ENCODE measurements at regions not wholly inside any gene's neighbourhood (a gene's known extent, or its start where the extent isn't known, plus 50 kb on each side); places are given as distances from the start of the nearest gene placed in this dataset.

- no peaks in the 10 kb centered on the region for H3K36me3 ChIP-seq (ENCODE audit: control insufficient read depth, insufficient read depth, low read length)
- no peaks in the 10 kb centered on the region for H3K27me3 ChIP-seq (ENCODE audit: control insufficient read depth, insufficient read depth, low read length)
- no peak for DNase-seq (ENCODE audit: low read depth, low spot score)
- WGBS (ENCODE audit: insufficient coverage, insufficient read length), result no CpG with 5 or more reads among the region's 5 CpGs
- H3K9me3 ChIP-seq (ENCODE audit: control insufficient read depth, insufficient read depth, low read length), result no peaks in the 10 kb centered on the region; the same call in 1 of the 2 replicates
- no peak overlapping the region for H3K27ac ChIP-seq (ENCODE audit: low read length)
- H3K4me1 ChIP-seq (ENCODE audit: control insufficient read depth, insufficient read depth, low read length), result no peaks in the 10 kb centered on the region
- no peak overlapping the region for H3K4me3 ChIP-seq (ENCODE audit: low read length)
These were observed 234.0 kb downstream of the EPHA4 start for GRCh38 chr2:221337957-221338685.

DNA sequence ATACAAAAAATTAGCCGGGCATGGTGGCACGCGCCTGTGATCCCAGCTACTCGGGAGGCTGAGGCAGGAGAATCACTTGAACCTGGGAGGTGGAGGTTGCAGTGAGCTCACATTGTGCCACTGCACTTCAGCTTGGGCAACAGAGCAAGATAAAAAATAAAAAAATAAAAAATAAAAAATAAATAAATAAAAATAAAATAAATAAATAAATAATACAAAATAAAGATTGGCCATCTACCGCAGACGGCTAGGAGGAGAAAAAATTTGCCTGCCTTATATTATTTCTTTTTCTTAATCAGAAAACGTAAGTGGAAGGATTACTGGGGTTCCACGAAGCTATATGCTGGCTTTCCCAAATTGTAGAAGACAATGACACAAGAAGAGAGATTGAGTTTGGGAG, 229.7 kb downstream of the EPHA4 start:
- no peaks in the 10 kb centered on the region for H3K4me1 ChIP-seq (ENCODE audit: control insufficient read depth, insufficient read depth, low read length)
- WGBS (ENCODE audit: insufficient coverage, insufficient read length), result no CpG with 5 or more reads among the region's 8 CpGs
- H3K36me3 ChIP-seq (ENCODE audit: control insufficient read depth, insufficient read depth, low read length), result no peaks in the 10 kb centered on the region
- H3K27ac ChIP-seq (ENCODE audit: low read length), result no peak overlapping the region
- H3K4me3 ChIP-seq (ENCODE audit: low read length), result no peak overlapping the region
- DNase-seq (ENCODE audit: low read depth, low spot score), result no peak
- H3K9me3 ChIP-seq (ENCODE audit: control insufficient read depth, insufficient read depth, low read length), result no peaks in the 10 kb centered on the region; the same call in 1 of the 2 replicates
- H3K27me3 ChIP-seq (ENCODE audit: control insufficient read depth, insufficient read depth, low read length), result no peaks in the 10 kb centered on the region

- WGBS (ENCODE audit: insufficient coverage, insufficient read length), result no CpG with 5 or more reads among the region's 1 CpG
- Histone ChIP-seq H3K27ac (ENCODE audit: low read length) (no peak overlapping the region), H3K4me3 (ENCODE audit: low read length) (no peak overlapping the region), H3K27me3 (ENCODE audit: control insufficient read depth, insufficient read depth, low read length) (no peaks in the 10 kb centered on the region), H3K9me3 (ENCODE audit: control insufficient read depth, insufficient read depth, low read length) (no peaks in the 10 kb centered on the region; the same call in 1 of the 2 replicates), H3K4me1 (ENCODE audit: control insufficient read depth, insufficient read depth, low read length) (no peaks in the 10 kb centered on the region), H3K36me3 (ENCODE audit: control insufficient read depth, insufficient read depth, low read length) (no peaks in the 10 kb centered on the region)
- no peak for DNase-seq (ENCODE audit: low read depth, low spot score)
These were observed 228.6 kb downstream of the EPHA4 start for GRCh38 chr2:221343524-221343923.

DNA sequence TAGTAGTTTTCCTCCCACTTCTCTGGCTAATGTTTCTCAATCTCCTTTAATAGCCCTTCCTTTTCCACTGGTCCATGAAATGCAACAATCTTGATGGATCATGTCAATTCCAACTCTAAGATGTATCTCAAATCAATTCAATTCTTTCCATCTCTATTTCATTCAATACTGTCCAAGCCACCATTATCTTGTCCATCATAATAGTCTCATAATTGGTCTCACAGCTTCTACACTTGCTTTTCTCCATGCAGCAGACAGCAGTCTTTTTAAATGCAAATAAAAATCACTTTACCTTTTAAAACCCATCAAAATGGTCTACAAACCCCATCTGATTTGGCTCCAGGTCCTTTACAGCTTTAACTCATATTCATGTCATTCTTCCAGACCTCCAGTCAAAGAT, 226.6 kb downstream of the EPHA4 start:
- Histone ChIP-seq H3K9me3 (ENCODE audit: control insufficient read depth, insufficient read depth, low read length) (no peaks in the 10 kb centered on the region), H3K4me3 (ENCODE audit: low read length) (no peak overlapping the region), H3K4me1 (ENCODE audit: control insufficient read depth, insufficient read depth, low read length) (no peaks in the 10 kb centered on the region), H3K36me3 (ENCODE audit: control insufficient read depth, insufficient read depth, low read length) (no peaks in the 10 kb centered on the region), H3K27me3 (ENCODE audit: control insufficient read depth, insufficient read depth, low read length) (no peaks in the 10 kb centered on the region), H3K27ac (ENCODE audit: low read length) (no peak overlapping the region)
- no peak for DNase-seq (ENCODE audit: low read depth, low spot score)

GRCh38 chr2:221346411-221346810, 225.7 kb downstream of the EPHA4 start:
- DNase-seq (ENCODE audit: low read depth, low spot score), result no peak
- H3K36me3 ChIP-seq (ENCODE audit: control insufficient read depth, insufficient read depth, low read length), result no peaks in the 10 kb centered on the region
- H3K4me3 ChIP-seq (ENCODE audit: low read length), result no peak overlapping the region
- no CpG with 5 or more reads among the region's 3 CpGs for WGBS (ENCODE audit: insufficient coverage, insufficient read length)
- no peaks in the 10 kb centered on the region for H3K27me3 ChIP-seq (ENCODE audit: control insufficient read depth, insufficient read depth, low read length)
- H3K27ac ChIP-seq (ENCODE audit: low read length), result no peak overlapping the region
- H3K4me1 ChIP-seq (ENCODE audit: control insufficient read depth, insufficient read depth, low read length), result no peaks in the 10 kb centered on the region
- no peaks in the 10 kb centered on the region for H3K9me3 ChIP-seq (ENCODE audit: control insufficient read depth, insufficient read depth, low read length)

DNA sequence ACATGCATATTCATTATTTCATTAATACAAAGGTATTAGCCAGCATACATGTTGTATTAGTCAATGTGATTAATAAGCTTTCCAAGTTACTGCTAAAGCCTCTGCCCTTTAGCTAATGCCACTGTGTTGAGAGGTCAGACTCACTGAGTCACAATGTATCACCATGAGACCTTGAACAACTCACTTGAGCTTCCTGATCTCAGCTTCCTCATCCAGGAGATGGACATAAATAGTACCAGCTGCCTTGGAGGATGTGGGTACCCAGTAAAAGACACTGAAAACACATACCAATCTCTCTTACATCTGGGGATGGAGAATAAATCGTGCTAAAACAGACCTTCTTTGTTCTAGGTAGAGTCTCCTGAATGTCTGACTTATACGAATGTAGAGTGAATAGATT, 224.6 kb downstream of the EPHA4 start:
- no CpG with 5 or more reads among the region's 2 CpGs for WGBS (ENCODE audit: insufficient coverage, insufficient read length)
- no peak for DNase-seq (ENCODE audit: low read depth, low spot score)

DNA sequence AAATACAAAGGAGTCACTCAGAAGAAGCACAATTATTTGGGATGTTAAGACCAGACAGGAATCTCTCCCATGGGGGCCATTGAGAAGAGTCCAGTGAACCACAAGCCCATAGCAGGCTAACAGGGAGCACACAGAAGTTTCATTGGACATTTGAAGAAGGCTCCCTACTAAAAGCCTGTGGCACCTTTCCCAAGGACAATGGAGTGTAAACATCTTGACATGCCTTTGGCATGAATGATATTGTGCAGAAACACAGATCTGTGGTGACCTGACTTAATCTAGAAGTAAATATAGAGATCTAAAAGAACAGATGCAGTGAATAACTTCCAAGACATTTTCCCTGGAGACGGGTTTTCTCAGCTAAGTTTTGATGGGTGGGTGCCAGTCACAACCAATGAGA, 221.5 kb downstream of the EPHA4 start:
- Histone ChIP-seq H3K36me3 (ENCODE audit: control insufficient read depth, insufficient read depth, low read length) (no peaks in the 10 kb centered on the region), H3K27me3 (ENCODE audit: control insufficient read depth, insufficient read depth, low read length) (no peaks in the 10 kb centered on the region), H3K27ac (ENCODE audit: low read length) (no peak overlapping the region), H3K4me1 (ENCODE audit: control insufficient read depth, insufficient read depth, low read length) (no peaks in the 10 kb centered on the region), H3K9me3 (ENCODE audit: control insufficient read depth, insufficient read depth, low read length) (no peaks in the 10 kb centered on the region), H3K4me3 (ENCODE audit: low read length) (no peak overlapping the region)
- no peak for DNase-seq (ENCODE audit: low read depth, low spot score)
- no CpG with 5 or more reads among the region's 1 CpG for WGBS (ENCODE audit: insufficient coverage, insufficient read length)

More for the DNA sequence above, 224.6 kb downstream of the EPHA4 start:
- Histone ChIP-seq H3K27me3 (ENCODE audit: control insufficient read depth, insufficient read depth, low read length) (no peaks in the 10 kb centered on the region), H3K27ac (ENCODE audit: low read length) (no peak overlapping the region), H3K4me1 (ENCODE audit: control insufficient read depth, insufficient read depth, low read length) (no peaks in the 10 kb centered on the region), H3K4me3 (ENCODE audit: low read length) (no peak overlapping the region), H3K36me3 (ENCODE audit: control insufficient read depth, insufficient read depth, low read length) (no peaks in the 10 kb centered on the region), H3K9me3 (ENCODE audit: control insufficient read depth, insufficient read depth, low read length) (no peaks in the 10 kb centered on the region)

DNA sequence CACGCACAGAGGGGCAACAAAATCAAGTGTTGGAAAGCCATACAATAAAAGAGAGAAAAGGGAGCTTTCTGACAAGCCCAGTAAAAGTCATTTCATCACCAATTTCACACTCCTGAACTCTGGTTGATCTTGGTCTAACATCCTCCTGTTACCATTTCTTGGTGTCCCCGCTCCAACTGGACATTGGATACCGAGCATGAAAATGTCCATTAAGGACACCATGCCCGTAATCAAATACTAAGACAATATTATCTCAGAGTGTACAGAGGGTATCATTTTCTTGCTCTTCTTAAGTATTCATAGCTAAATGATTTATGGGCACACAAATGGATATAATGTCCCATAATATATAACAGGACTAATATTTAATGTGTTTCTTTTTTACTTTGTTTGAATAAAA, 218.9 kb downstream of the EPHA4 start:
- no CpG with 5 or more reads among the region's 4 CpGs for WGBS (ENCODE audit: insufficient coverage, insufficient read length)
- no peak for DNase-seq (ENCODE audit: low read depth, low spot score)
- Histone ChIP-seq H3K27ac (ENCODE audit: low read length) (no peak overlapping the region), H3K27me3 (ENCODE audit: control insufficient read depth, insufficient read depth, low read length) (no peaks in the 10 kb centered on the region), H3K4me3 (ENCODE audit: low read length) (no peak overlapping the region), H3K36me3 (ENCODE audit: control insufficient read depth, insufficient read depth, low read length) (no peaks in the 10 kb centered on the region), H3K9me3 (ENCODE audit: control insufficient read depth, insufficient read depth, low read length) (no peaks in the 10 kb centered on the region), H3K4me1 (ENCODE audit: control insufficient read depth, insufficient read depth, low read length) (no peaks in the 10 kb centered on the region)

GRCh38 chr2:221360312-221360711, 211.8 kb downstream of the EPHA4 start:
- Histone ChIP-seq H3K27me3 (ENCODE audit: control insufficient read depth, insufficient read depth, low read length) (no peaks in the 10 kb centered on the region), H3K36me3 (ENCODE audit: control insufficient read depth, insufficient read depth, low read length) (no peaks in the 10 kb centered on the region), H3K4me1 (ENCODE audit: control insufficient read depth, insufficient read depth, low read length) (no peaks in the 10 kb centered on the region), H3K27ac (ENCODE audit: low read length) (no peak overlapping the region), H3K9me3 (ENCODE audit: control insufficient read depth, insufficient read depth, low read length) (no peaks in the 10 kb centered on the region), H3K4me3 (ENCODE audit: low read length) (no peak overlapping the region)
- no peak for DNase-seq (ENCODE audit: low read depth, low spot score)
- WGBS (ENCODE audit: insufficient coverage, insufficient read length), result no CpG with 5 or more reads among the region's 3 CpGs

GRCh38 chr2:221360742-221361141, 211.4 kb downstream of the EPHA4 start:
- no CpG with 5 or more reads among the region's 6 CpGs for WGBS (ENCODE audit: insufficient coverage, insufficient read length)
- H3K27ac ChIP-seq (ENCODE audit: low read length), result no peak overlapping the region
- no peaks in the 10 kb centered on the region for H3K27me3 ChIP-seq (ENCODE audit: control insufficient read depth, insufficient read depth, low read length)
- H3K4me3 ChIP-seq (ENCODE audit: low read length), result no peak overlapping the region
- no peaks in the 10 kb centered on the region for H3K9me3 ChIP-seq (ENCODE audit: control insufficient read depth, insufficient read depth, low read length)
- H3K36me3 ChIP-seq (ENCODE audit: control insufficient read depth, insufficient read depth, low read length), result no peaks in the 10 kb centered on the region
- DNase-seq (ENCODE audit: low read depth, low spot score), result no peak
- no peaks in the 10 kb centered on the region for H3K4me1 ChIP-seq (ENCODE audit: control insufficient read depth, insufficient read depth, low read length)

- no CpG with 5 or more reads among the region's 4 CpGs for WGBS (ENCODE audit: insufficient coverage, insufficient read length)
- Histone ChIP-seq H3K36me3 (ENCODE audit: control insufficient read depth, insufficient read depth, low read length) (no peaks in the 10 kb centered on the region), H3K4me3 (ENCODE audit: low read length) (no peak overlapping the region), H3K27me3 (ENCODE audit: control insufficient read depth, insufficient read depth, low read length) (no peaks in the 10 kb centered on the region), H3K9me3 (ENCODE audit: control insufficient read depth, insufficient read depth, low read length) (no peaks in the 10 kb centered on the region), H3K4me1 (ENCODE audit: control insufficient read depth, insufficient read depth, low read length) (no peaks in the 10 kb centered on the region), H3K27ac (ENCODE audit: low read length) (no peak overlapping the region)
- no peak for DNase-seq (ENCODE audit: low read depth, low spot score)
These were observed 210.5 kb downstream of the EPHA4 start for GRCh38 chr2:221361633-221362032.
